Right lobe of liver (tissue), 4 donors: ENCODE measurements at regions not wholly inside any gene's neighbourhood (a gene's known extent, or its start where the extent isn't known, plus 50 kb on each side); places are given as distances from the start of the nearest gene placed in this dataset.

Experiments used
- CTCF ChIP-seq, 4 donors: fragments of 200-600 bp in 3 of 4; fragments of 450-650 bp in 1 of 4; IDR thresholded peaks; one replicate each; pipeline versions ENCODE4 v1.5.1 to v1.8.0; 2016 to 2022; ENCODE audit warnings: antibody characterized with exemption in 4 of 4, mild to moderate bottlenecking in 2 of 4
- POLR2A ChIP-seq: fragments of 450-650 bp; IDR thresholded peaks from one replicate; pipeline ENCODE4 v1.6.1; 2017; ENCODE audit warnings: antibody characterized with exemption, mild to moderate bottlenecking
- donor health status: DM: no; HTN: no; CAD: no.
- donor health status: DM: no; HTN: no; CAD: no.
- donor health status: DM: no; HTN: yes; CAD: no.

DNA sequence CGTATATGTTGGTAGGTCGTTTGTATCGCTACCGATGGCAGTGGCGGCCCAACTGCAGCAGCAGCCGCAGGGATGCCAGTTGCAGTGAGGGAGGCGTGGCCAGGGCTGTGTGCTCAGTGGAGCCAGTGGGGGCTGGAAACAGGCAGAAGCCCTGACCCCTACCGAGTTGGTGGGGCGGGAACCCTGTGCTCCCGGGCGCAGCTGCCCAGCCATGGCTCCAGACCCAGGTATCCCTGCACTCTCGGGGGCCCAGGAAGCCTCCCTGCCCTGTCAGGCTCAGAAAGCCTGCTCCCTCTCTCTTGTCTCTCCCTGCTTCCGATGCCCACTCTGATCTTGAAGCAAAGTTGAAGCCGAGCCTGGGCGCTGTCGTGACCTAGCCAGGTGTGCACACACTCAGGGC, 78.6 kb upstream of the ITGB1 start:
- TF ChIP-seq CTCF (IDR thresholded peaks at IDR 0.05) (no peak), POLR2A (no peak)
